Femur (tissue), 1 donor: ENCODE measurements at regions not wholly inside any gene's neighbourhood (a gene's known extent, or its start where the extent isn't known, plus 50 kb on each side); places are given as distances from the start of the nearest gene placed in this dataset.

ENCODE experiments used
- DNase-seq: peaks from one replicate; pipeline ENCODE4 v3.0.0-alpha.2; 2017

- DNase-seq, result no peak
Observed at GRCh38 chrX:3257471-3257870, 89.0 kb downstream of the MXRA5 start.

DNA sequence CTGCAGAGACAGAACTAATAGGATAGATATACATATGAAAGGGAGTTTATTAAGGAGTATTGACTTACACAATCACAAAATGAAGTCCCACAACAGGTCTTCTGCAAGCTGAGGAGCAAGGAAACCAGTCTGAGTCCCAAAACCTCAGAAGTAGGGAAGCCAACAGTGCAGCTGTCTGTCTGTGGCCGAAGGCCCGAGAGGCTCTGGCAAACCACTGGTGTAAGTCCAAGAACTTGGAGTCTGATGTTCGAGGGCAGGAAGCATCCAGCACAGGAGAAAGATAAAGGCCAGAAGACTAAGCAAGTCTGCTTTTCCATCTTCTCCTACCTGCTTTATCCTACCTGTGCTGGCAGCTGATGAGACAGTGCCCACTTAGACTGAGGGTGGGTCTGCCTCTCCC, 89.6 kb downstream of the MXRA5 start:
- no peak for DNase-seq

DNA sequence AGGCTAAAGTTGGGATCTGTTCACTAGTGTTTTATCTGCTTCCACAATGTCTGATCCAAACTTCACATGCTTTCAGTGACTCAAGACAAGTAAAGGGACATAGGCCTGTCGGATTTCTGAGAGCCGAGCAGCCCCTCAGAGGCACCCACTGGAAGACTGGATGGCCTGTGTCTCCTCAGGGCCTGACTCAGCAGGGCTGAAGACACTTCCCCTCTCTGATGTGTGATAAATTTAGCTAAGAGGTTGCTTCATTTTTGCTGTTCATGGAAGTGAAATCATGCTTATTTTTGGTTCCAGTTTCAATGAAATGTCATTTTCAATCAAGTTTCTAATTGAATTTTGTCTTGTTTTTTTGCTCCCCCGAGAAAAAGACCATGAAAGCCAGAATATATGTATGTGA, 93.7 kb downstream of the MXRA5 start:
- no peak for DNase-seq

GRCh38 chrX:3250966-3251365, 95.5 kb downstream of the MXRA5 start:
- no peak for DNase-seq

GRCh38 chrX:3244955-3245354, 101.5 kb downstream of the MXRA5 start:
- no peak for DNase-seq

DNA sequence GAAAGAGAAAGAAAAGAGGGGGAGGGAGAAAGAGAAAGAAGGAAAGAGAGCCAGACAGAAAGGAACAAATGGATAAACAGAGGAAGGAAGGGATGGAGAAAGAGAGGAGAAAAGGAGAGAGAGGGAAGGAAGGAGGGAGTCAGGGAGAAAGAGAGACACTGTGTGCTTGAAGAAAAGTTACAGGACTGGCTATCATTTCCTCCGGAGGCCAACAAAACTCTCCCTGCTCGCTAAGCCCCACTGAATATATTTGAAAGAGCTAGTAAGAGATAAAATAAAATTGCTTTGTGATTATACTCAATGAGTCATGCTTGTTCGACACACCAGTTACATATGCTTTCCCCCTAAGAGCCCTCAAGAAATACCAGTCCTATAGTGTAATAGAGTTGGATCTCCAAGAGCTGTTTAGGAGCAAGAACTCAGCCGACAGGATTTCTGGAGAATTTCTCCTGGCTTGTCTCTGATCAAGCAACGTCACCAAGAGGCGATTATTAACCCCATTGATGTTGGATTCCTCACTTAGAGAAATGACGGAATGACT, 102.2 kb downstream of the MXRA5 start:
- DNase-seq, result no peak

- no peak for DNase-seq
Observed at GRCh38 chrX:3232262-3232923, 114.1 kb downstream of the MXRA5 start.

- no peak for DNase-seq
Observed at GRCh38 chrX:3231766-3232165, 114.7 kb downstream of the MXRA5 start.

DNA sequence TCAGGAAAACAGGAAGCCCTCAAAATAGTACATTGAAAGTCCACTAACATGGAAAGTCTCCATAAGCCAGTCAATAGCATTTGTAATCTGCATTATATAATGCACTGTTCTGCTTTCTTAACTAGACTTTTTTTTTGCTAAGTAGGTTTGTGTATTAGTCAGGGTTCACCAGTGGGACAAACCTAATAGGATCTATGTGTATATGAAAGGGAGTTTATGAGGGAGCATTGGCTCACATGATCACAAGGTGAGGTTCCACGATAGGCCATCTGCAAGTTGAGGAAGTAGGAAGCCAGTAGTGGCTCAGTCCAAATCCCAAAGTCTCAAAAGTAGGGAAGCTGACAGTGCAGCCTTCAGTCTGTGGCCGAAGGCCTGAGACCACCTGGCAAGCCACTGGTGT, 116.0 kb downstream of the MXRA5 start:
- no peak for DNase-seq

DNA sequence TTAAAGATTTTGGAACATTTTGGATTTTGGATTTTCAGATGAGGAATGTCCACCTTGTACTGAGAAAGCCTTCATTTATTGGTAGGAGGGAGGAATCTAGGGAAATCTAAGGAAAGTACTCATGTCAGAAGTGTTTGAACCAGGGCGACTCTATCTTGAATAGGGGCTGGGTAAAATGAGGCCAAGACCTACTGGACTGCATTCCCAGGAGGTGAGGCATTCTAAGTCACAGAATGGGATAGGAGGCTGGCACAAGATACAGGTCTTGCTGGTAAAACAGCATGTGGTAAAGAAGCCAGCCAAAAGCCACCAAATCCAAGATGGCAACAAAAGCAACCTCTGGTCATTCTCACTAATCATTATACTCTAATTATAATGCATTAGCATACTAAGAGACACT, 118.9 kb downstream of the MXRA5 start:
- no peak for DNase-seq

DNA sequence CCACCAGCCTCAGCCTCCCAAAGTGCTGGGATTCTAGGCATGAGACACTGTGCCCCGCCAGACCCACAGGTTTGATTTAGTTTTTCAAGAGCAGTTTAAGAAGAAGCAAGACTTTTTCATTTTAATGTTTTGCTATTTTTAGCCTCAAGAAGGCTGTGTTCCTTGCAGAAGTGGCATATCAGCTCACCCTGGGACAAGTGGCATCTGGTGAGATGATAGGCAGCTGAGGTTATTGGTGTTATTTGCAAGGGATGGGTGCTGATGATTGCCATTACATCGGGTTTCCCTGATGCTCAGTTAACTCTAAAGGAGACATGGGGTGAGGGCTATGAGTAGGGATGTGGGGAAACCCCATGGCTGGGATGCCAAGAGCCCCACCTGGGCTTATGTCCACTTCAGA, 120.4 kb downstream of the MXRA5 start:
- no peak for DNase-seq

- DNase-seq, result no peak
Observed at GRCh38 chrX:3221643-3222042, 124.8 kb downstream of the MXRA5 start.

GRCh38 chrX:3219667-3220066, 126.8 kb downstream of the MXRA5 start:
- no peak for DNase-seq

DNA sequence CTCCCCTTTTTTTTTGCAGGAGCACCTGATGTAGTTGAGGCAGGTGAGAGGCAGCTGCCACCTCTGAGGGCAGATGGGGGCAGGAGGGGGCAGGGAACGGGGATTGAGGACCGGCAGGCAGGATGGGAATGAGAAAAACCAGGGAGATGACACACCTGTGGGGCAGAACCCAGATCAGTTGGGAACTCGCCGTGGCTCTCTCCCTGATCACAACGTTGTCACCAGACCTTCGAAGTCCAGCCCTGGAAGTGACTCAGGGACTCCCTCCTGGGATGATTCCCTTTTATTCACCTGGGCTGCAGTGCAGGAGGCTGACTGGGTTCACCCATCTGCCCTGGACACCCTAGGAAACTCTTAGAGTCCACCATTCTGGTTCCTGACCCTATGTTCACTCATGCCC, 127.2 kb downstream of the MXRA5 start:
- no peak for DNase-seq

DNA sequence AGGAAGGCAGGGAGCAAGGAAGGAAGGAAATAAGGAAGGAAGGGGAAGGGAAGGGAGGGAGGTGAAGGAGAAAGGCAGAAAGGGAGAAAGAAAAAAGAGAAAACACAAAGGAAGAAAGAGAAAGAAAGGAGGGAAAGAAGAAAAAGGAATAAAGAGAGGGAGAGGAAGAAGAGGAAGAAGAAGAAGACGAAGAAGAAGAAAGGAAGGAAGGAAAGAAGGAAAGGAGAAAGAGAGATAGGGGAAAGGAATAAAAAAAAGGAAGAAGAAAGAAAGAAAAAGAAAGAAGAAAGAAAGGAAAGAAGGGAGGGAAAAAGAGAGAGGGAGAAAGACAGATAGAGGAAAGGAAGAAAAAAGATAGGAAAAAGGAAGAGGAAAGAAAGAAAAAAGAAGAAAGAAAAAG, 128.0 kb downstream of the MXRA5 start:
- no peak for DNase-seq

- DNase-seq, result no peak
Observed at GRCh38 chrX:3216581-3217180, 129.8 kb downstream of the MXRA5 start.

GRCh38 chrX:3215249-3215648, 131.2 kb downstream of the MXRA5 start:
- DNase-seq, result no peak

- DNase-seq, result no peak
Observed at GRCh38 chrX:3206314-3206713, 140.1 kb downstream of the MXRA5 start.

- no peak for DNase-seq
Observed at GRCh38 chrX:3204606-3205005, 141.8 kb downstream of the MXRA5 start.

DNA sequence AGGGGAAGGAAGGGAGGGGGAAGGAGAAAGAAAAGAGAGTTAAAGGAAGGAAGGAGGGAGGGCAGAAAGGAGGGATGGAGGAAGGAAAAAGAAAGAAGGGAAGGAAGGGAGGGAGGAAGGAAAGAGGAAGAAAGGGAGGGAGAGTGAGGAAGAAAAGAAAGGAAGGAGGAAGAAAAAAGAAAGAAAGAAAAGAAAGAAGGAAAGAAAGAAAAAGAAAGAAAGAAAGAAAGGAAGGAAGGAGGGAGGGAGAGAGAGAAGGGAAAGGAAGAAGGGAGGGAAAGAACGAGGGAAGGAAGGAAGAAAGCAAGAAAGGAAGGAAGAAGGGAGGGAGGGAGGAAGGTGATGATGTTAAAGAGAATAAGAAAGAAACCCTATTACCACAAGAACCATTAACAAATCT, 150.6 kb downstream of the MXRA5 start:
- DNase-seq, result no peak

DNA sequence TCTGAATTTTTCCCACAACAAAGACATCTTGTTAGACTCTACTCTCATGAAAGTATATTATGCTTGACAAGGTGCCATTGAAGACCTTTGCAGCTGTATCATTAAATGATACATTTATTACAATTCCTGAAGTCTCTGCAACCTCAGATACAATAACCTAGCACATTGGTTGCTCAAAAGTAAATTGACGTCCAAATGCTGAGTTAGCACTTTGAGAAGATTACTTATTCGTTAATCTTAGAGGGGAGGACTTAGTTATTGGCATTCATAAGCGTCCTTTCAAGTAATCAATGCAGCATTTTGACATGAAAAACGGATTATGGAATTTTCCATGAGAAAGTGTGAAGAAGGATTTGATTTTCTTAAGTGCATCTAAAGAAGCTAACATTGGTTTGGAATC, 151.6 kb downstream of the ARSF start:
- DNase-seq, result no peak

- peak; percentile 41 for DNase-seq
Observed at GRCh38 chrX:3191796-3192195, 150.5 kb downstream of the ARSF start.

GRCh38 chrX:3191201-3191600, 149.9 kb downstream of the ARSF start:
- no peak for DNase-seq

- DNase-seq, result peak; percentile 43
Observed at GRCh38 chrX:3184176-3184930, 143.1 kb downstream of the ARSF start.
